GM04504 (cell line): ENCODE measurements at regions not wholly inside any gene's neighbourhood (a gene's known extent, or its start where the extent isn't known, plus 50 kb on each side); places are given as distances from the start of the nearest gene placed in this dataset.

Experiments used
- DNase-seq: peaks from one replicate; pipeline ENCODE4 v3.0.0-alpha.2; 2012; ENCODE audit warnings: low read depth

GRCh38 chr1:207971331-207972219 is 60.6 kb upstream of the CD34 start:
- no peak for DNase-seq

GRCh38 chr1:207970329-207971233 is 59.7 kb upstream of the CD34 start:
- DNase-seq = no peak

GRCh38 chr1:207969528-207969927 is 58.6 kb upstream of the CD34 start:
- DNase-seq = no peak

- no peak for DNase-seq
These were observed 57.6 kb upstream of the CD34 start for GRCh38 chr1:207968521-207969009.

GRCh38 chr1:207967703-207968102 is 56.8 kb upstream of the CD34 start:
- no peak for DNase-seq

GRCh38 chr1:207966521-207966920 is 55.6 kb upstream of the CD34 start:
- DNase-seq = no peak

- DNase-seq = no peak
These were observed 54.8 kb upstream of the CD34 start for GRCh38 chr1:207965392-207966387.

GRCh38 chr1:207964195-207964966 is 53.5 kb upstream of the CD34 start:
- no peak for DNase-seq

GRCh38 chr1:207963427-207964194 is 52.7 kb upstream of the CD34 start:
- DNase-seq = peak; percentile 76

GRCh38 chr1:207962716-207963426 is 51.9 kb upstream of the CD34 start:
- DNase-seq = no peak
